Endometrium (tissue), 2 donors: ENCODE measurements at regions not wholly inside any gene's neighbourhood (a gene's known extent, or its start where the extent isn't known, plus 50 kb on each side); places are given as distances from the start of the nearest gene placed in this dataset.

Source experiments
- FAIRE-seq: peaks from 2 replicates; lab custom pipeline; 2012; peaks lifted over from hg19 to GRCh38; lab: Jason Lieb, UNC
- donor health status: control.
- donor health status: control.

GRCh38 chr17:59451706-59452105 is 113.7 kb upstream of the DHX40 start:
- FAIRE-seq, result no peak

- FAIRE-seq, result no peak
Observed at GRCh38 chr17:59454633-59455105, 110.7 kb upstream of the DHX40 start.

GRCh38 chr17:59456428-59456827 is 109.0 kb upstream of the DHX40 start:
- FAIRE-seq, result no peak

GRCh38 chr17:59456923-59457615 is 108.3 kb upstream of the DHX40 start:
- FAIRE-seq, result no peak

- no peak for FAIRE-seq
Observed at GRCh38 chr17:59462385-59462784, 103.0 kb upstream of the DHX40 start.

- FAIRE-seq, result no peak
Observed at GRCh38 chr17:59464246-59464645, 101.2 kb upstream of the DHX40 start.

- no peak for FAIRE-seq
Observed at GRCh38 chr17:59465949-59466307, 99.5 kb upstream of the DHX40 start.

- no peak for FAIRE-seq
Observed at GRCh38 chr17:59466946-59467801, 98.2 kb upstream of the DHX40 start.

- no peak for FAIRE-seq
Observed at GRCh38 chr17:59469786-59470485, 95.5 kb upstream of the DHX40 start.

GRCh38 chr17:59470624-59471297 is 94.6 kb upstream of the DHX40 start:
- FAIRE-seq, result no peak

GRCh38 chr17:59476413-59476812 is 89.0 kb upstream of the DHX40 start:
- no peak for FAIRE-seq

- FAIRE-seq, result no peak
Observed at GRCh38 chr17:59479141-59479540, 86.3 kb upstream of the DHX40 start.

- FAIRE-seq, result no peak
Observed at GRCh38 chr17:59483860-59484259, 81.5 kb upstream of the DHX40 start.

GRCh38 chr17:59485015-59485414 is 80.4 kb upstream of the DHX40 start:
- no peak for FAIRE-seq

- no peak for FAIRE-seq
Observed at GRCh38 chr17:59485946-59486345, 79.5 kb upstream of the DHX40 start.

- FAIRE-seq, result no peak
Observed at GRCh38 chr17:59487161-59487873, 78.1 kb upstream of the DHX40 start.

GRCh38 chr17:59488805-59489204 is 76.6 kb upstream of the DHX40 start:
- FAIRE-seq, result no peak

- FAIRE-seq, result no peak
Observed at GRCh38 chr17:59490216-59490615, 75.2 kb upstream of the DHX40 start.

- FAIRE-seq, result no peak
Observed at GRCh38 chr17:59491353-59492090, 73.9 kb upstream of the DHX40 start.

GRCh38 chr17:59492091-59492451 is 73.3 kb upstream of the DHX40 start:
- no peak for FAIRE-seq

GRCh38 chr17:59493867-59494266 is 71.5 kb upstream of the DHX40 start:
- FAIRE-seq, result no peak
